ENCODE measurements at regions not wholly inside any gene's neighbourhood (a gene's known extent, or its start where the extent isn't known, plus 50 kb on each side); places are given as distances from the start of the nearest gene placed in this dataset.

GRCh38 chr13:65088906-65089305 is 2141.2 kb downstream of the PCDH9 start:
- no peak overlapping the region for H3K4me3 Mint-ChIP-seq
- no peaks in the 10 kb centered on the region for H3K9me3 Mint-ChIP-seq

More at GRCh38 chr13:65088906-65089305, 2141.2 kb downstream of the PCDH9 start:
- no peaks in the 10 kb centered on the region for H3K4me1 Mint-ChIP-seq
- no peaks in the 10 kb centered on the region for H4K20me1 ChIP-seq (replicated peaks; ENCODE audit: insufficient read depth)
- TF ChIP-seq NANOG (IDR thresholded peaks at IDR 0.05; ENCODE audit: borderline replicate concordance) (no peak), ZNF114 (CRISPR knock-in tag; IDR thresholded peaks at IDR 0.05) (no peak), JUNB (IDR thresholded peaks at IDR 0.05; ENCODE audit: unreplicated experiment) (no peak), EZH2phosphoT487 (IDR thresholded peaks at IDR 0.05; ENCODE audit: unreplicated experiment) (no peak), CTCF (conservative IDR thresholded peaks at IDR 0.05; ENCODE audit: low read depth in 2 of 2) (no peak), STAT1 (IDR thresholded peaks at IDR 0.05; ENCODE audit: unreplicated experiment) (no peak), ETS1 (IDR thresholded peaks at IDR 0.05) (no peak), ZNF331 (CRISPR knock-in tag; IDR thresholded peaks at IDR 0.05; ENCODE audit: low read depth) (no peak), REST (IDR thresholded peaks at IDR 0.05; ENCODE audit: unreplicated experiment) (no peak), CREB1 (CRISPR knock-in tag; IDR thresholded peaks at IDR 0.05; ENCODE audit: low read depth) (no peak), EZH2 (IDR thresholded peaks at IDR 0.05; ENCODE audit: low read depth, unreplicated experiment) (no peak), POLR2AphosphoS5 (IDR thresholded peaks at IDR 0.05; ENCODE audit: low read depth) (no peak), ZNF462 (CRISPR knock-in tag; IDR thresholded peaks at IDR 0.05) (no peak)
- no peaks in the 10 kb centered on the region for H3K36me3 ChIP-seq (ENCODE audit: insufficient read depth)
- H2AFZ ChIP-seq: no peak overlapping the region
- DNase-seq (ENCODE audit: low spot score) (no peak), ATAC-seq (no peak)
- no peaks in the 10 kb centered on the region for H3F3A ChIP-seq (replicated peaks; ENCODE audit: low read depth)
- no peaks in the 10 kb centered on the region for H3K79me2 ChIP-seq (replicated peaks; ENCODE audit: insufficient read depth)
- H3K27ac ChIP-seq (ENCODE audit: low read depth): no peak overlapping the region
- no peaks in the 10 kb centered on the region for H3K36me3 Mint-ChIP-seq (ENCODE audit: low read depth)
- H3K9me2 ChIP-seq (ENCODE audit: insufficient read depth): no peaks in the 10 kb centered on the region
- H3K4me3 ChIP-seq: no peak overlapping the region
- H3K4me1 ChIP-seq (ENCODE audit: insufficient read depth): no peaks in the 10 kb centered on the region
- no peaks in the 10 kb centered on the region for H3K27me3 ChIP-seq (ENCODE audit: insufficient read depth)
- no peaks in the 10 kb centered on the region for H3K27me3 Mint-ChIP-seq (ENCODE audit: insufficient read depth, low read depth, poor library complexity)
- H3K4me2 ChIP-seq: no peak overlapping the region
- no peak overlapping the region for H3K27ac Mint-ChIP-seq

All from GM23338 (cell line).